Tibial nerve (tissue), 4 donors: ENCODE measurements at regions not wholly inside any gene's neighbourhood (a gene's known extent, or its start where the extent isn't known, plus 50 kb on each side); places are given as distances from the start of the nearest gene placed in this dataset.

Experiments
- DNase-seq, 2 donors: peaks; one replicate each; pipeline ENCODE4 v3.0.0-alpha.2; 2019; ENCODE audit warnings: low spot score in 2 of 2
- H3K27ac ChIP-seq, 4 donors: fragments of 200-600 bp; sonication (generic) in 3 of 4; one replicate each; pipeline ENCODE4 v1.5.1; 2017 to 2019; ENCODE audit warnings: mild to moderate bottlenecking in 1 of 4
- H3K27me3 ChIP-seq, 2 donors: fragments of 200-600 bp; sonication (generic) in 1 of 2; one replicate each; pipeline versions ENCODE4 v1.5.1 to v1.6.0; 2017 to 2019
- H3K36me3 ChIP-seq, 3 donors: fragments of 200-600 bp; sonication (generic); one replicate each; pipeline ENCODE4 v1.5.1; 2018 to 2019
- H3K4me1 ChIP-seq, 4 donors: fragments of 200-600 bp; sonication (generic) in 3 of 4; one replicate each; pipeline ENCODE4 v1.5.1; 2017 to 2019
- H3K4me3 ChIP-seq, 4 donors: fragments of 200-600 bp; sonication (generic) in 3 of 4; one replicate each; pipeline ENCODE4 v1.5.1; 2017 to 2019; ENCODE audit warnings: mild to moderate bottlenecking in 1 of 4, moderate library complexity in 1 of 4
- H3K9me3 ChIP-seq, 4 donors: fragments of 200-600 bp; sonication (generic) in 3 of 4; one replicate each; pipeline ENCODE4 v1.5.1; 2017 to 2019
- CTCF ChIP-seq, 5 experiments: fragments of 200-600 bp in 3 of 5; fragments of 450-650 bp in 2 of 5; sonication (generic) in 3 of 5; IDR thresholded peaks; one replicate each; pipeline ENCODE4 v1.5.1; 2016 to 2019; ENCODE audit warnings: antibody characterized with exemption in 5 of 5, mild to moderate bottlenecking in 3 of 5, moderate library complexity in 2 of 5
- EP300 ChIP-seq, 2 donors: sonication (generic); formaldehyde crosslinking; IDR thresholded peaks; one replicate each; pipeline ENCODE4 v1.6.1; 2017; ENCODE audit warnings: antibody characterized with exemption in 2 of 2, mild to moderate bottlenecking in 1 of 2
- POLR2A ChIP-seq, 2 donors: fragments of 450-650 bp; IDR thresholded peaks; one replicate each; pipeline ENCODE4 v1.6.1; 2017; ENCODE audit warnings: antibody characterized with exemption in 2 of 2, mild to moderate bottlenecking in 2 of 2, moderate library complexity in 2 of 2
- WGBS, 2 donors: methylation state at CpG; one replicate each; pipeline ENCODE4 v1.1.5; 2018; 5-methylcytosine and 5-hydroxymethylcytosine counted together

GRCh38 chr3:104564045-104564643 is 802.6 kb upstream of the ALCAM start:
- H3K4me3 ChIP-seq = no peak overlapping the region
- no peaks in the 10 kb centered on the region for H3K27me3 ChIP-seq
- 65 to 69% methylated on average over 6 of the region's 6 CpGs for WGBS, 2 donors
- peak; percentile 53 to 80 for DNase-seq
- H3K36me3 ChIP-seq = no peaks in the 10 kb centered on the region
- no peak overlapping the region for H3K27ac ChIP-seq
- TF ChIP-seq POLR2A (IDR thresholded peaks at IDR 0.05) (no peak), EP300 (IDR thresholded peaks at IDR 0.05) (no peak), CTCF (IDR thresholded peaks at IDR 0.05) (peak; percentile 29 to 63 (median 55))
- no peaks in the 10 kb centered on the region for H3K9me3 ChIP-seq
- no peaks in the 10 kb centered on the region for H3K4me1 ChIP-seq

- no peak for DNase-seq
- no peaks in the 10 kb centered on the region for H3K9me3 ChIP-seq
- H3K27ac ChIP-seq = no peak overlapping the region
- no peak overlapping the region for H3K4me3 ChIP-seq
- TF ChIP-seq EP300 (IDR thresholded peaks at IDR 0.05) (no peak), CTCF (IDR thresholded peaks at IDR 0.05) (no peak), POLR2A (IDR thresholded peaks at IDR 0.05) (no peak)
- no peaks in the 10 kb centered on the region for H3K27me3 ChIP-seq
- no peaks in the 10 kb centered on the region for H3K4me1 ChIP-seq
- H3K36me3 ChIP-seq = no peaks in the 10 kb centered on the region
Measured at GRCh38 chr3:104566054-104566453, 800.7 kb upstream of the ALCAM start.

GRCh38 chr3:104575634-104576033 is 791.1 kb upstream of the ALCAM start:
- no peaks in the 10 kb centered on the region for H3K27me3 ChIP-seq
- DNase-seq = no peak
- H3K36me3 ChIP-seq = no peaks in the 10 kb centered on the region
- H3K27ac ChIP-seq = no peak overlapping the region
- no peaks in the 10 kb centered on the region for H3K4me1 ChIP-seq
- H3K4me3 ChIP-seq = no peak overlapping the region
- WGBS, 2 donors = 82 to 90% methylated on average over 1 of the region's 1 CpG
- H3K9me3 ChIP-seq = peaks cover 0 to 40% (median 2%) of the 10 kb centered on the region in 4 donors
- no peak for TF ChIP-seq CTCF (IDR thresholded peaks at IDR 0.05)
- no peak for TF ChIP-seq EP300 (IDR thresholded peaks at IDR 0.05)
- TF ChIP-seq POLR2A (IDR thresholded peaks at IDR 0.05) = no peak

- H3K27ac ChIP-seq = no peak overlapping the region
- H3K4me1 ChIP-seq = no peaks in the 10 kb centered on the region
- DNase-seq = no peak
- 80 to 90% methylated on average over 3 of the region's 3 CpGs for WGBS, 2 donors
- TF ChIP-seq POLR2A (IDR thresholded peaks at IDR 0.05) = no peak
- TF ChIP-seq EP300 (IDR thresholded peaks at IDR 0.05) = no peak
- TF ChIP-seq CTCF (IDR thresholded peaks at IDR 0.05) = no peak
- no peak overlapping the region for H3K4me3 ChIP-seq
- no peaks in the 10 kb centered on the region for H3K27me3 ChIP-seq
- H3K9me3 ChIP-seq = peaks cover 0 to 37% (median 2%) of the 10 kb centered on the region in 4 donors
- no peaks in the 10 kb centered on the region for H3K36me3 ChIP-seq
Measured at GRCh38 chr3:104578558-104578957, 788.2 kb upstream of the ALCAM start.

- peaks cover 0 to 17% (median 0%) of the 10 kb centered on the region in 4 donors for H3K9me3 ChIP-seq
- H3K4me3 ChIP-seq = no peak overlapping the region
- H3K36me3 ChIP-seq = no peaks in the 10 kb centered on the region
- no peaks in the 10 kb centered on the region for H3K4me1 ChIP-seq
- no peak overlapping the region for H3K27ac ChIP-seq
- H3K27me3 ChIP-seq = no peaks in the 10 kb centered on the region
- DNase-seq = no peak
- TF ChIP-seq EP300 (IDR thresholded peaks at IDR 0.05) = no peak
- TF ChIP-seq POLR2A (IDR thresholded peaks at IDR 0.05) = no peak
Measured at GRCh38 chr3:104582092-104582491, 784.6 kb upstream of the ALCAM start.

GRCh38 chr3:104584682-104585081 is 782.0 kb upstream of the ALCAM start:
- 35 to 39% methylated on average over 5 of the region's 5 CpGs for WGBS, 2 donors
- DNase-seq = no peak
- Histone ChIP-seq H3K27ac (no peak overlapping the region), H3K27me3 (no peaks in the 10 kb centered on the region), H3K36me3 (no peaks in the 10 kb centered on the region), H3K9me3 (no peaks in the 10 kb centered on the region), H3K4me3 (no peak overlapping the region), H3K4me1 (no peaks in the 10 kb centered on the region)
- TF ChIP-seq CTCF (IDR thresholded peaks at IDR 0.05) (no peak), EP300 (IDR thresholded peaks at IDR 0.05) (no peak), POLR2A (IDR thresholded peaks at IDR 0.05) (no peak)
